DOHH2 (cell line): ENCODE measurements at regions not wholly inside any gene's neighbourhood (a gene's known extent, or its start where the extent isn't known, plus 50 kb on each side); places are given as distances from the start of the nearest gene placed in this dataset.

ENCODE experiments used
- EZH2phosphoT487 ChIP-seq: fragments of 200-600 bp; sonication (generic); IDR thresholded peaks from 2 replicates; pipeline ENCODE4 v1.6.1; 2017; ENCODE audit warnings: borderline replicate concordance, mild to moderate bottlenecking, antibody characterized with exemption, low read length, moderate library complexity, mixed read lengths
- TF ChIP-seq, protein P1 (sequence below): fragments of 200-600 bp; sonication (generic); IDR thresholded peaks from one replicate; pipeline ENCODE4 v1.5.1; 2014; ENCODE audit warnings: antibody characterized with exemption, mild to moderate bottlenecking, low read depth, low read length; ENCODE audit not compliant: poor library complexity, severe bottlenecking

- TF ChIP-seq, protein P1, sequence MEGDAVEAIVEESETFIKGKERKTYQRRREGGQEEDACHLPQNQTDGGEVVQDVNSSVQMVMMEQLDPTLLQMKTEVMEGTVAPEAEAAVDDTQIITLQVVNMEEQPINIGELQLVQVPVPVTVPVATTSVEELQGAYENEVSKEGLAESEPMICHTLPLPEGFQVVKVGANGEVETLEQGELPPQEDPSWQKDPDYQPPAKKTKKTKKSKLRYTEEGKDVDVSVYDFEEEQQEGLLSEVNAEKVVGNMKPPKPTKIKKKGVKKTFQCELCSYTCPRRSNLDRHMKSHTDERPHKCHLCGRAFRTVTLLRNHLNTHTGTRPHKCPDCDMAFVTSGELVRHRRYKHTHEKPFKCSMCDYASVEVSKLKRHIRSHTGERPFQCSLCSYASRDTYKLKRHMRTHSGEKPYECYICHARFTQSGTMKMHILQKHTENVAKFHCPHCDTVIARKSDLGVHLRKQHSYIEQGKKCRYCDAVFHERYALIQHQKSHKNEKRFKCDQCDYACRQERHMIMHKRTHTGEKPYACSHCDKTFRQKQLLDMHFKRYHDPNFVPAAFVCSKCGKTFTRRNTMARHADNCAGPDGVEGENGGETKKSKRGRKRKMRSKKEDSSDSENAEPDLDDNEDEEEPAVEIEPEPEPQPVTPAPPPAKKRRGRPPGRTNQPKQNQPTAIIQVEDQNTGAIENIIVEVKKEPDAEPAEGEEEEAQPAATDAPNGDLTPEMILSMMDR, result no peak
- TF ChIP-seq EZH2phosphoT487, result no peak
These were observed 269.6 kb downstream of the SMARCA2 start for GRCh38 chr9:2284770-2285169.
